Left ventricle myocardium inferior (tissue), 1 donor: ENCODE measurements at regions not wholly inside any gene's neighbourhood (a gene's known extent, or its start where the extent isn't known, plus 50 kb on each side); places are given as distances from the start of the nearest gene placed in this dataset.

Experiments used
- DNase-seq: peaks from one replicate; pipeline ENCODE4 v3.0.0-alpha.2; 2020
- H3K27ac ChIP-seq: fragments of 200-600 bp; replicated peaks from 2 replicates; pipeline ENCODE4 v1.8.0; 2021
- H3K27me3 ChIP-seq: fragments of 200-600 bp; 2 replicates; pipeline ENCODE4 v1.8.0; 2021; ENCODE audit warnings: low read depth
- H3K36me3 ChIP-seq: fragments of 200-600 bp; 2 replicates; pipeline ENCODE4 v1.8.0; 2021
- H3K4me1 ChIP-seq: fragments of 200-600 bp; 2 replicates; pipeline ENCODE4 v1.8.0; 2021
- H3K4me3 ChIP-seq: fragments of 200-600 bp; 2 replicates; pipeline ENCODE4 v1.8.0; 2021; ENCODE audit warnings: mild to moderate bottlenecking, moderate library complexity
- H3K9me3 ChIP-seq: fragments of 200-600 bp; replicated peaks from 2 replicates; pipeline ENCODE4 v1.8.0; 2021
- CTCF ChIP-seq: fragments of 200-600 bp; IDR thresholded peaks from 2 replicates; pipeline ENCODE4 v1.8.0; 2021; ENCODE audit warnings: antibody characterized with exemption, mild to moderate bottlenecking, borderline replicate concordance
- intact Hi-C: fragments of 100-400 bp; cut with micrococcal nuclease; formaldehyde crosslinking; loops from one replicate; pipeline ENCODE4 v1.11.0; 2022
- donor health status: DM: no; HTN: yes; CAD: no; lungs with severe emphysema.

GRCh38 chr10:8830876-8831275 is 776.4 kb downstream of the GATA3 start:
- intact Hi-C loops = no loop called here
- no peak for TF ChIP-seq CTCF
- no peak for DNase-seq
- Histone ChIP-seq H3K4me3 (no peak overlapping the region), H3K27me3 (no peaks in the 10 kb centered on the region), H3K4me1 (no peaks in the 10 kb centered on the region), H3K27ac (no peak overlapping the region), H3K36me3 (no peaks in the 10 kb centered on the region), H3K9me3 (no peaks in the 10 kb centered on the region)

- Histone ChIP-seq H3K9me3 (peaks cover 9% of the 10 kb centered on the region), H3K27me3 (no peaks in the 10 kb centered on the region), H3K4me3 (no peak overlapping the region), H3K36me3 (no peaks in the 10 kb centered on the region), H3K27ac (no peak overlapping the region), H3K4me1 (no peaks in the 10 kb centered on the region)
- intact Hi-C loops = no loop called here
- DNase-seq = no peak
- TF ChIP-seq CTCF = no peak
These were observed 781.1 kb downstream of the GATA3 start for GRCh38 chr10:8835453-8836167.

- Histone ChIP-seq H3K9me3 (peaks cover 34% of the 10 kb centered on the region), H3K4me1 (no peaks in the 10 kb centered on the region), H3K27ac (no peak overlapping the region), H3K27me3 (no peaks in the 10 kb centered on the region), H3K4me3 (no peak overlapping the region), H3K36me3 (no peaks in the 10 kb centered on the region)
- intact Hi-C loops = no loop called here
- no peak for DNase-seq
- TF ChIP-seq CTCF = no peak
These were observed 785.9 kb downstream of the GATA3 start for GRCh38 chr10:8840356-8840755.

- no peak for DNase-seq
- H3K4me3 ChIP-seq = no peak overlapping the region
- TF ChIP-seq CTCF = no peak
- peaks cover 11% of the 10 kb centered on the region for H3K27me3 ChIP-seq
- H3K4me1 ChIP-seq = no peaks in the 10 kb centered on the region
- H3K36me3 ChIP-seq = no peaks in the 10 kb centered on the region
- no peak overlapping the region for H3K27ac ChIP-seq
- intact Hi-C loops = no loop called here
- H3K9me3 ChIP-seq = peaks cover 25% of the 10 kb centered on the region
These were observed 789.7 kb downstream of the GATA3 start for GRCh38 chr10:8844141-8844540.

- Histone ChIP-seq H3K27me3 (peaks cover 11% of the 10 kb centered on the region), H3K27ac (no peak overlapping the region), H3K36me3 (no peaks in the 10 kb centered on the region), H3K4me3 (no peak overlapping the region), H3K9me3 (no peaks in the 10 kb centered on the region), H3K4me1 (no peaks in the 10 kb centered on the region)
- TF ChIP-seq CTCF = no peak
- DNase-seq = no peak
- intact Hi-C loops = no loop called here
These were observed 798.1 kb downstream of the GATA3 start for GRCh38 chr10:8852546-8852945.
